RWPE2 (cell line): ENCODE measurements at regions not wholly inside any gene's neighbourhood (a gene's known extent, or its start where the extent isn't known, plus 50 kb on each side); places are given as distances from the start of the nearest gene placed in this dataset.

Experiments used
- ATAC-seq: fragments of 200-7000 bp; cut with Tn5 transposase; 3 replicates; pipeline ENCODE4 v1.9.1; 2021; ENCODE audit warnings: low read depth
- DNase-seq: peaks from one replicate; pipeline ENCODE4 v3.0.0-alpha.2; 2020; ENCODE audit warnings: low spot score
- H3K27ac ChIP-seq: fragments of 450-650 bp; 2 replicates; pipeline ENCODE4 v1.5.1; 2017; ENCODE audit warnings: mild to moderate bottlenecking; ENCODE audit not compliant: poor library complexity, severe bottlenecking
- H3K27me3 ChIP-seq: fragments of 250-450 bp; sonication (Bioruptor Pico); 2 replicates; pipeline ENCODE4 v1.5.1; 2021; ENCODE audit warnings: mild to moderate bottlenecking, moderate library complexity; ENCODE audit not compliant: insufficient read depth, poor library complexity, severe bottlenecking
- H3K36me3 ChIP-seq: fragments of 250-450 bp; sonication (Bioruptor Pico); 2 replicates; pipeline ENCODE4 v1.5.1; 2020; ENCODE audit warnings: low read depth, mild to moderate bottlenecking, moderate library complexity
- H3K4me1 ChIP-seq: fragments of 250-450 bp; sonication (Bioruptor Pico); 2 replicates; pipeline ENCODE4 v1.5.1; 2021; ENCODE audit warnings: mild to moderate bottlenecking, moderate library complexity; ENCODE audit not compliant: insufficient read depth, poor library complexity, severe bottlenecking
- H3K4me3 ChIP-seq: fragments of 250-450 bp; sonication (Bioruptor Pico); 2 replicates; pipeline ENCODE4 v1.5.1; 2021; ENCODE audit warnings: mild to moderate bottlenecking, moderate library complexity; ENCODE audit not compliant: severe bottlenecking
- H3K9me3 ChIP-seq: fragments of 250-450 bp; sonication (Bioruptor Pico); 2 replicates; pipeline ENCODE4 v1.5.1; 2021; ENCODE audit warnings: mild to moderate bottlenecking, moderate library complexity; ENCODE audit not compliant: severe bottlenecking
- TF ChIP-seq, protein P1 (sequence below): fragments of 450-650 bp; IDR thresholded peaks from one replicate; pipeline ENCODE4 v1.5.1; 2017; ENCODE audit warnings: mild to moderate bottlenecking, moderate library complexity; ENCODE audit not compliant: poor library complexity, severe bottlenecking

DNA sequence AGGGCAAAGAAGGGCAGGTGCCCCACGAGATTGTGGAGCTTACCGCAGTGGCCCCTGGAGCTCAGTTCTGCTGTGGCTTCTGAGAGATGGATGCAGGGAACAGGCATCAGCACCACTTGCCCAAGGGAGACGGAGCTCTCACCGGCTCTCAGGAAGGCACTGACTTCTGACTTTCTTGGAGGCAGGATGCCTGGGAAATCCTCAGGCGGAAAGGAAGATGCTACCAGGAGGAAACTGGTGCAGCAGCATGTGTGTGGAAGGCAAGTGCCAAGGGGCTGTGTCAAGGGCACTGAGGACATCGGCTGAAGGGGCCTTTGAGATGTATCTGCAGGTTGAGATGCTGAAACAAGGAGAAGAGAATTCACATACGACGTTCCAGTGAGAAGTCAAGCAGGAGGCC is 64.0 kb downstream of the FOXA2 start:
- DNase-seq (no peak), ATAC-seq (no peak)
- H3K36me3 ChIP-seq = no peaks in the 10 kb centered on the region
- no peaks in the 10 kb centered on the region for H3K4me1 ChIP-seq
- TF ChIP-seq, protein P1, sequence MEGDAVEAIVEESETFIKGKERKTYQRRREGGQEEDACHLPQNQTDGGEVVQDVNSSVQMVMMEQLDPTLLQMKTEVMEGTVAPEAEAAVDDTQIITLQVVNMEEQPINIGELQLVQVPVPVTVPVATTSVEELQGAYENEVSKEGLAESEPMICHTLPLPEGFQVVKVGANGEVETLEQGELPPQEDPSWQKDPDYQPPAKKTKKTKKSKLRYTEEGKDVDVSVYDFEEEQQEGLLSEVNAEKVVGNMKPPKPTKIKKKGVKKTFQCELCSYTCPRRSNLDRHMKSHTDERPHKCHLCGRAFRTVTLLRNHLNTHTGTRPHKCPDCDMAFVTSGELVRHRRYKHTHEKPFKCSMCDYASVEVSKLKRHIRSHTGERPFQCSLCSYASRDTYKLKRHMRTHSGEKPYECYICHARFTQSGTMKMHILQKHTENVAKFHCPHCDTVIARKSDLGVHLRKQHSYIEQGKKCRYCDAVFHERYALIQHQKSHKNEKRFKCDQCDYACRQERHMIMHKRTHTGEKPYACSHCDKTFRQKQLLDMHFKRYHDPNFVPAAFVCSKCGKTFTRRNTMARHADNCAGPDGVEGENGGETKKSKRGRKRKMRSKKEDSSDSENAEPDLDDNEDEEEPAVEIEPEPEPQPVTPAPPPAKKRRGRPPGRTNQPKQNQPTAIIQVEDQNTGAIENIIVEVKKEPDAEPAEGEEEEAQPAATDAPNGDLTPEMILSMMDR = no peak
- H3K27me3 ChIP-seq = no peaks in the 10 kb centered on the region
- H3K4me3 ChIP-seq = no peak overlapping the region
- no peak overlapping the region for H3K27ac ChIP-seq
- H3K9me3 ChIP-seq = no peaks in the 10 kb centered on the region

DNA sequence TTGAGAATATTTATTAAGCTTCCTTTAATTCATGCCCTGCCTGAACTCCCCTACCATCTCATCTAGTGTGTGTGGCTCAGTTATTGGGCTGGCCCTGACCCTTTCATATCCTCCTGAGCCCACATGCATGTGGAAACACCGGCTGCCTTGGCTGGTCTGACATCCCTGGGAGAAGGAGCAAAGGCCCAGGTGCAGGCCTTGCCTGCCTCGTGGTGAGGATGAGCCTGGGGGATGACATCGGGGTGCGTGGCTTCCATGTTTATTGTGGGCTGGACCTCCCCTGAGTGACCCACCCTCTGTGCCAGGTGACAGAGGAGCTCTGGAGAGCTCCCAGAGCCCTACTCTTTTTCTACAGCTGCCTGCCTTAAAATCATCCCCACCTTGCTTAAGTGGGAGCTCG is 69.1 kb downstream of the FOXA2 start:
- H3K36me3 ChIP-seq = no peaks in the 10 kb centered on the region
- TF ChIP-seq, protein P1 = no peak
- DNase-seq (no peak), ATAC-seq (no peak)
- no peak overlapping the region for H3K27ac ChIP-seq
- no peaks in the 10 kb centered on the region for H3K9me3 ChIP-seq
- no peaks in the 10 kb centered on the region for H3K27me3 ChIP-seq
- H3K4me3 ChIP-seq = no peak overlapping the region
- H3K4me1 ChIP-seq = peaks cover 13% of the 10 kb centered on the region

DNA sequence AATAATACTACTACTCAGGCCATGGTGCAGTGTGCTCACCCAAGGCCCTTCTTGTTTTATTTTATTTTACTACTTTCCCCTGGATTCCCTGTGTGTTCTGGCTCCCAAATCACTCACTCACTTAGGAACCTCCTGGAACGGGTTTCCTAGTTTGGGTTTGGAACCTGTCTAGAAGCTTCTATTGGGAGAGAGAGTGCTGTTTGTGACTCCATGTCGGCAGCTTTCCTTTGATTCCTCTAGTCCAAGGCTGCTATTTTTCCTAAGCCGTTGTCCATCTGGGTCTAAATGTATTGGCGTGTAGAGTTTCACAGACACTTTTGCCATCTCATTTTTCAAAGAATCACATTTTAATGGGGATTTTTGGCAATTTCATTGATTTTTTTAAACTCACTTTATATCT is 70.8 kb downstream of the FOXA2 start:
- no peaks in the 10 kb centered on the region for H3K9me3 ChIP-seq
- no peaks in the 10 kb centered on the region for H3K36me3 ChIP-seq
- DNase-seq = no peak
- H3K4me3 ChIP-seq = no peak overlapping the region
- ATAC-seq = no peak
- TF ChIP-seq, protein P1 = no peak
- no peaks in the 10 kb centered on the region for H3K27me3 ChIP-seq
- peaks cover 13% of the 10 kb centered on the region for H3K4me1 ChIP-seq
- H3K27ac ChIP-seq = no peak overlapping the region

GRCh38 chr20:22512911-22513489 is 71.4 kb downstream of the FOXA2 start:
- H3K4me1 ChIP-seq = peaks cover 13% of the 10 kb centered on the region

More at GRCh38 chr20:22512911-22513489, 71.4 kb downstream of the FOXA2 start:
- Histone ChIP-seq H3K9me3 (no peaks in the 10 kb centered on the region), H3K27me3 (no peaks in the 10 kb centered on the region), H3K27ac (peak overlapping the region; percentile 44), H3K36me3 (no peaks in the 10 kb centered on the region), H3K4me3 (no peak overlapping the region)
- DNase-seq = no peak
- ATAC-seq = no peak
- TF ChIP-seq, protein P1 = no peak
